Central memory CD8-positive, alpha-beta T cell (primary cell): ENCODE measurements at regions not wholly inside any gene's neighbourhood (a gene's known extent, or its start where the extent isn't known, plus 50 kb on each side); places are given as distances from the start of the nearest gene placed in this dataset.

Experiments used
- ATAC-seq: fragments of 150-1000 bp; cut with Tn5 transposase; replicated peaks from 2 replicates; pipeline ENCODE4 v1.10.0; 2022; ENCODE audit warnings: mild to moderate bottlenecking, moderate FRiP score, moderate number of reproducible peaks; ENCODE audit not compliant: poor library complexity, severe bottlenecking; ENCODE audit errors: extremely low read depth
- DNase-seq, 2 donors: peaks; one replicate each; pipeline ENCODE4 v3.0.0; 2021; ENCODE audit warnings: low spot score in 2 of 2
- H3K27ac Mint-ChIP-seq: one replicate; pipeline ENCODE4 v1.8.0; 2022; ENCODE audit warnings: low read depth, mild to moderate bottlenecking, moderate library complexity, mixed read lengths
- H3K27me3 Mint-ChIP-seq: one replicate; pipeline ENCODE4 v1.8.0; 2022; ENCODE audit warnings: mixed read lengths
- H3K36me3 Mint-ChIP-seq: one replicate; pipeline ENCODE4 v1.8.0; 2022; ENCODE audit warnings: mild to moderate bottlenecking, moderate library complexity, mixed read lengths; ENCODE audit not compliant: insufficient read depth
- H3K4me1 Mint-ChIP-seq: one replicate; pipeline ENCODE4 v1.8.0; 2022; ENCODE audit warnings: mixed read lengths
- H3K4me3 Mint-ChIP-seq: one replicate; pipeline ENCODE4 v1.8.0; 2022; ENCODE audit warnings: mild to moderate bottlenecking, moderate library complexity, mixed read lengths
- H3K9me3 Mint-ChIP-seq: one replicate; pipeline ENCODE4 v1.8.0; 2022; ENCODE audit warnings: mixed read lengths

DNA sequence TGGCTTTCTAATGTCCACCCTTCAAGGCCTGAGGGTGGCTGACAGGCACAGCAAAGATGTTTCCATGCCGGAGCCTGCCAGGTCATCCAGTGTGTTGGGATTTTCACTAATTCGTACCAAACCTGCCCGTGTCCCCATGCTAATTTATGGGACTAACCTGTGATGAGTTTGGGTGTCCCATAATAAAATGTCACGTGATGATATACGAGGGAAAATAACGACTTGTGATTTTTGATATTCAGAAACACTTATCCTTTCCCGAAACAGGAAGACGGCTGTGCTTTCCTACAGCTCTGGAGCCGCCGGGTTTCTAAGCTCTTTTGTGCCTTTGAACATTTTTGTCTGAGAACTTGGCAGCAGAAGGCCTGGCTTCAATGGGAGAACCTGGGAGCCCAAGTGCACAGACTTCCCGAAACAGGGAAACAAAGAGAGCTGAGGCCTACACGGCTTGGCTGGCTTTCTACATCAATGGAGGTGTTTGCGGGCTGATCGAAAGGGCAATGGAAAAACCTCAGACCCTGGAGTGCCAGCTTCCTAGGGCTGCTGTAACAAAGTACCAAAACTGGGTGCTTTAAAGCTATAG lies 171.9 kb upstream of the JARID2 start:
- H3K27ac Mint-ChIP-seq, result no peak overlapping the region
- ATAC-seq (no peak), DNase-seq (no peak)
- no peaks in the 10 kb centered on the region for H3K4me1 Mint-ChIP-seq
- H3K27me3 Mint-ChIP-seq, result peaks cover 17% of the 10 kb centered on the region
- H3K36me3 Mint-ChIP-seq, result no peaks in the 10 kb centered on the region
- H3K9me3 Mint-ChIP-seq, result no peaks in the 10 kb centered on the region
- H3K4me3 Mint-ChIP-seq, result no peak overlapping the region

DNA sequence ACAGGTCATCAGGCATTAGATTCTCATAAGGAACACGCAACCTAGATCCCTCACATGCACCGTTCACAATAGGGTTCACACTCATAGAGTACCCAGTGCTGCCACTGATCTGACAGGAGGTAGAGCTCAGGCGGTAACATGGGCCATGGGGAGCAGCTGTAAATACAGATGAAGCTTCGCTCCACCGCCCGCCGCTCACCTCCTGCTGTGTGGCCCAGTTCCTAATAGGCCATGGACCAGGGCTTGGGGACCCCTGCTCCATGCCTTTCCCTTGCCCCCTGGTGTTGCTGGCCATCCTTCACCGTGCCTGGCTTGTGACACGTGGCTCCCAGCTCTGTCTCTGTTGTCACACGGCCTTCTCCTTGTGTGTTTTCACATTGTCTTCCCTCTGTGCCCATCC lies 171.1 kb upstream of the JARID2 start:
- Mint-ChIP-seq H3K36me3 (no peaks in the 10 kb centered on the region), H3K4me1 (no peaks in the 10 kb centered on the region), H3K27me3 (peaks cover 17% of the 10 kb centered on the region), H3K4me3 (no peak overlapping the region), H3K27ac (no peak overlapping the region), H3K9me3 (no peaks in the 10 kb centered on the region)
- ATAC-seq (no peak), DNase-seq (no peak)

DNA sequence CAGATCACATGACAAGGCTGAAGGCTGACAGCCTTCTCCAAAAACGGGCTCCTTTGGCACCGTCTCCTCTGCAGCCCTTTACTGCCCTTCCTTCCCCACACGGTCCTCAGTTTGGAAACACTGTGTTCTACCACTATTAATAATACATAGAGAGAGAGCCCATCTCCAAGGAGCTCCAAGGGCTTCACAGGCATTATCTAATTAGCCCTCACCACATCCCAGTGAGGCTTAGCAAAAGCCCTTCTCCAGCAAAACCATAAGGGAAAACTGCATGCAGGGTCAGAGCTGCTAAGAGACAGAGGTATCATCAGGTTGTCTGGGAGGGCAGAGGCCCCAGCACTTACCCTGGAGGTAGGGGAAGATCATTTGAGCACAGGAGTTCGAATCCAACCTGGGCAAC lies 169.3 kb upstream of the JARID2 start:
- Mint-ChIP-seq H3K9me3 (no peaks in the 10 kb centered on the region), H3K27ac (no peak overlapping the region), H3K27me3 (peaks cover 17% of the 10 kb centered on the region), H3K36me3 (no peaks in the 10 kb centered on the region), H3K4me1 (no peaks in the 10 kb centered on the region), H3K4me3 (no peak overlapping the region)
- DNase-seq (no peak), ATAC-seq (no peak)

DNA sequence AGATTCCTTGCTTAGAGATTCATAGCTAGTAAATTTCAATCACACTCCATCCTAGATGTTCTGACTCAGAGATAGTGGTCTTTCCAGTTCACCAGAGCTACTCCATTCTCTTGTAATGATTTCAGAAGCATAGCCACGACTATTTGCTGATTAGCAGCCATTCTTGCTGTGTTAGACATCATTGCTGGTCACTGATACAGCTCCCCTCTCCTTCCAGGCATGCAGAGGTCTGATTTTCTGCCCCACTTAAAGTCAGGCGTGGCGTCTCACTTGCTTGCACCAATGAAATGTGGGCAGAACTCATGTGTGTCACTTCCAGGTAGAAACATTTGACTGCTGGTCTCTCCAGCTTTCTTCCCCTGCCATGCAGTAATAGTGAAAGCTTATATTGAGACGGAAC lies 168.9 kb upstream of the JARID2 start:
- Mint-ChIP-seq H3K36me3 (no peaks in the 10 kb centered on the region), H3K4me1 (no peaks in the 10 kb centered on the region), H3K27ac (no peak overlapping the region), H3K4me3 (no peak overlapping the region), H3K9me3 (no peaks in the 10 kb centered on the region), H3K27me3 (peaks cover 17% of the 10 kb centered on the region)
- no peak for ATAC-seq
- no peak for DNase-seq

DNA sequence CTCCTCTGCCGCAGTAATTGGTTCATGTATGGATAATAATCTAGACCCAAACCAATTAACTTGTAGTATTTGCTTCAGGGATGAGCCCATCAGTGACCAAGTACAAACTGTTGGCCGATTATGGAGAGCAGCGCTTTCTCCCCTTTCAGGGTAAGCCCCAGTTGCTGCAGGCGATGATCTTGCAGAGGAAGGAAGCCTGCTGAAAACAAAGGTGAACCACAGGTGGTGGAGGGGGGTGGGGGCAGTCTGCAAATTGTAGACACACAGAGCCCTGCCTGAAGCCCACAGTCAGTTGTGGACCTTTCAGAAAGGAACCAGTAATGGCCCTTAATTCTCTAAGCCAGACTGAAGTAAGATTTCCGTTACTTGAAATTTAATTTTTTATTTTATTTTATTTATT lies 167.9 kb upstream of the JARID2 start:
- no peak overlapping the region for H3K27ac Mint-ChIP-seq
- H3K9me3 Mint-ChIP-seq, result no peaks in the 10 kb centered on the region
- H3K4me1 Mint-ChIP-seq, result no peaks in the 10 kb centered on the region
- H3K4me3 Mint-ChIP-seq, result no peak overlapping the region
- H3K36me3 Mint-ChIP-seq, result no peaks in the 10 kb centered on the region
- no peak for DNase-seq
- peaks cover 17% of the 10 kb centered on the region for H3K27me3 Mint-ChIP-seq
- no peak for ATAC-seq

DNA sequence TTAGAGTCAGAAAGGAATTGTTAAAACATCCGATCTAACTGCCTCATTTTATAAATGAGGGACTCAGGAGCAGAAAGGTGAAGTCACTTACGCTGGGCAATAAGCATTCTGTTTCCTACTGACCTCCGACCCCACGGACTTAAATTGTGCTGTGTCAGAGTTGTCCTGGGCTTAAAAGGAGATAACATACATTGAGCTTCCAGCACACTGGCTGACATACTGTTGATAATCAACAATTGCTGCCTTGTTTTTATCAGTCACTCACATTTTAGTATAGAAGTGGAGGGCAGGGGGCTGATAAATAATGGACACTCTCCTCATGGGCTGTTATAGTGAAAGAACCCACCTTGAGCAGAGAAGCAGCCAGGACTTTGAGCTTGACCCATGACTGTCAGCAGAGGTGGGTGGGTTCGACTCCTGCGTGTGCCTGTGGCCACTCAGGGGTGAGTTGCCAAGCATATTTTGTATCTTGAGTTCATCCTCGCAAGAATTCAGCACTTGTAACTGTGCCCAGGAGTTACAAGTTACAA lies 166.5 kb upstream of the JARID2 start:
- DNase-seq (no peak), ATAC-seq (no peak)
- Mint-ChIP-seq H3K9me3 (no peaks in the 10 kb centered on the region), H3K27me3 (peaks cover 17% of the 10 kb centered on the region), H3K36me3 (no peaks in the 10 kb centered on the region), H3K4me3 (no peak overlapping the region), H3K4me1 (no peaks in the 10 kb centered on the region), H3K27ac (no peak overlapping the region)

DNA sequence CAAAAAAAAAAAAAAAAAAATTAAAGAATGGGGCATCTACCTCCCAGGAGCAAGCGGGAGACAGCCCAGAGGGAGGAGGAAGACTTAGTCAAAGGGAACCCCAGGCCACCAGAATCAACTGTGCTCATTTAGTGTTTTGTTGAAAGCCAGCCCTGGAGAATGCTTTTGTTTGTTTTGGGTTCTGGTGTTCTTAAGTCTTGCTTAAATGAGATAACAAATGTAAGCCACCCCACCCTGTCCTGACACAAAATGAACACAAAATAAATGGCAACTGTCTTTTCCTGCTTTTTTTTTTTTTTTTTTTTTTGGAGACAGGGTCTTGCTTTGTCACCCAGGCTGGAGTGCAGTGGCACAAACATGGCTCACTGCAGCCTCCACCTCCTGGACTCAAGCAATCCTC lies 165.0 kb upstream of the JARID2 start:
- Mint-ChIP-seq H3K27ac (no peak overlapping the region), H3K27me3 (peaks cover 17% of the 10 kb centered on the region), H3K4me3 (no peak overlapping the region), H3K4me1 (no peaks in the 10 kb centered on the region), H3K36me3 (no peaks in the 10 kb centered on the region), H3K9me3 (no peaks in the 10 kb centered on the region)
- no peak for DNase-seq
- no peak for ATAC-seq

DNA sequence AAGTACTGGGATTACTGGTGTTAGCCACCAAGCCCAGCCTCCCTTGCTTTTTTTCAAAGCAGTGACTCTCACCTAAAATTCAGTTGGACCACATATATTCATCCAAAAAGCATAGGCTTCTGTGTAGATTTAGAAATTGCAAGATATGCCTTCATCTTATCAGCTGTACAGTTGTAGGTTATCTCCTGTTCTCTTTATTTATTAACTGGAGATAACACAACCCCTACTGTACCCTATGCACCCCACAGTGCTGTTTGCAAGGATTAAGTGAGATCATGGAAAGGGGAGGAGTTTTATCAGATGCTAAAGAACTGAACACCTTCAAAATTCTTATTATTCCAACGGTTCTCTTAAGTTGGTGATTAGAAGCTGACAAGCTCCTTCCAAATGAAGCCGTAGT lies 164.4 kb upstream of the JARID2 start:
- peaks cover 11% of the 10 kb centered on the region for H3K27me3 Mint-ChIP-seq
- DNase-seq, result no peak
- no peaks in the 10 kb centered on the region for H3K9me3 Mint-ChIP-seq
- H3K36me3 Mint-ChIP-seq, result no peaks in the 10 kb centered on the region
- H3K4me1 Mint-ChIP-seq, result no peaks in the 10 kb centered on the region
- H3K4me3 Mint-ChIP-seq, result no peak overlapping the region
- H3K27ac Mint-ChIP-seq, result no peak overlapping the region
- ATAC-seq, result no peak

DNA sequence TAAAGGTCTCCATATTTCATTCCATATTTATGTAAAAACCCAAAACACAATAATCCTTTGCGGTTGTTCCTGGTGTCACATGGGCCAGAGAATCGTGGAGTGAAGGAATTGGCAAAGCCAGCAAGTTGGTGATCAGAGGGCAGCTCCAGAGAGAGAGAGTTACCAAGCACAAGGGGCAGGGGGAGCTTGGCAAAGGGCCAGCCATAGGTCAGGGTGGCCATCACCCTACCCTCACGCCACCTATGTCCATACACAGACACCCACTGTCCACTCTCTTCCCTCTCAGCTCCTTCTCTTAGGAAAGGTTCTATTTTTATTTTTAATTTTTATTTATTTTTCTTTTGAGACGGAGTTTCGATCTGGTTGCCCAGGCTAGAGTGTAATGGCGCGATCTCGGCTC lies 163.2 kb upstream of the JARID2 start:
- no peak overlapping the region for H3K4me3 Mint-ChIP-seq
- H3K27ac Mint-ChIP-seq, result no peak overlapping the region
- no peaks in the 10 kb centered on the region for H3K9me3 Mint-ChIP-seq
- no peaks in the 10 kb centered on the region for H3K36me3 Mint-ChIP-seq
- no peak for DNase-seq
- H3K4me1 Mint-ChIP-seq, result no peaks in the 10 kb centered on the region
- no peak for ATAC-seq
- H3K27me3 Mint-ChIP-seq, result no peaks in the 10 kb centered on the region

DNA sequence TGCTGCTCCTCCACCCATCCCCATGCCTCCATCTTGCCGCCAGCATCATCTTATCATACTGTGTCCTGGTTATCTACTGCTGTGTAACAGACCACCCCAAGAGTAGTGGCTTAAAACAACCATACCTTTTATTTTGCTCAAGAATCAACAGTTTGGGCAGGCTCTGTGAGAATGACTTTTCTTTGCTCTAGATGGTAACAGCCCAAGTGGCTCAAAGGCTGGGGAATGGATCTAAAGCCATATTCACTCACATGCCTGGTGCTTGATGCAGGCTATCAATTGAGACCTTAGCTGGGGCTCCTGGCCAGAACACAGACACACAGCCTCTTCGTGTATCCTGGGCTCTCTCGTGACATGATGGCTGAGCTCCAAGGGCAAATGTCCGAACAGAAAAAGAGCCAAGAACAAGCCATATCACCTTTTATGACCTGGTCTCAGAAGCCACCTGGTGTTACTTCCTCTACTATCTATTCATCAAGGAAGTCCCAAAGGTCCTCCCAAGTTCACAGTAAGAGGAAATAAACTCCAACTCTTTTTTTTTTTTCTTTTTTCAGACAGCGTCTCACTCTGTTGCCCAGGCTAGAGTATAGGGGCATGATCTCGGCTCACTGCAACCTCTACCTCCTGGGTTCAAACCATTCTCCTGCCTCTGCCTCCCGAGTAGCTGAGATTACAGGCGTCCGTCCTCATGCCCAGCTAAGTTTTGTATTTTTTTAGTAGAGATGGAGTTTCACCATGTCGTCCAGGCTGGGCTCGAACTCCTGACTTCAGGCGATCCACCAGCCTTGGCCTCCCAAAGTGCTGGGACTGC lies 159.3 kb upstream of the JARID2 start:
- Mint-ChIP-seq H3K4me3 (no peak overlapping the region), H3K27ac (no peak overlapping the region), H3K36me3 (no peaks in the 10 kb centered on the region), H3K27me3 (no peaks in the 10 kb centered on the region), H3K9me3 (no peaks in the 10 kb centered on the region), H3K4me1 (no peaks in the 10 kb centered on the region)
- ATAC-seq (no peak), DNase-seq (no peak)

DNA sequence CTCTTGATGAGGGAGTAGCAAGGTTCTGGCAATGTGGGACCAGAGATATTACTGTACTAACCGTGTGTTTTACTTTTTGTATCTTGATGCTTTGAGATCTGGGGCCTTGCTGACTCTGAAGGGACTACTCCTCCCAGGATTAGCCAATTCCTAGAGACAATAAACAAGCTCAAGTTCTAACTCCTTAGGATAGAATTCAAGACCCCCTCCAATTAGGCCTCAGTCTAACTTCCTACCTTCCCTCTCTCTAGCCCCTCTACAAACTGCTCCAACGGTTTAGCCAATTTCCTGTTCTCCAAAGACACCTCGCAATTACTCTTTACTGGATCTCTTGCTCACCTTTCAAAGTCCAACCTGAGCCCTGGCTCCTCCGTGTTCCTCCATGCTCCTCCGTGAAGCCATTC lies 158.7 kb upstream of the JARID2 start:
- Mint-ChIP-seq H3K27me3 (peaks cover 4% of the 10 kb centered on the region), H3K4me3 (no peak overlapping the region), H3K4me1 (no peaks in the 10 kb centered on the region), H3K27ac (no peak overlapping the region), H3K9me3 (no peaks in the 10 kb centered on the region), H3K36me3 (no peaks in the 10 kb centered on the region)
- ATAC-seq (no peak), DNase-seq (no peak)

DNA sequence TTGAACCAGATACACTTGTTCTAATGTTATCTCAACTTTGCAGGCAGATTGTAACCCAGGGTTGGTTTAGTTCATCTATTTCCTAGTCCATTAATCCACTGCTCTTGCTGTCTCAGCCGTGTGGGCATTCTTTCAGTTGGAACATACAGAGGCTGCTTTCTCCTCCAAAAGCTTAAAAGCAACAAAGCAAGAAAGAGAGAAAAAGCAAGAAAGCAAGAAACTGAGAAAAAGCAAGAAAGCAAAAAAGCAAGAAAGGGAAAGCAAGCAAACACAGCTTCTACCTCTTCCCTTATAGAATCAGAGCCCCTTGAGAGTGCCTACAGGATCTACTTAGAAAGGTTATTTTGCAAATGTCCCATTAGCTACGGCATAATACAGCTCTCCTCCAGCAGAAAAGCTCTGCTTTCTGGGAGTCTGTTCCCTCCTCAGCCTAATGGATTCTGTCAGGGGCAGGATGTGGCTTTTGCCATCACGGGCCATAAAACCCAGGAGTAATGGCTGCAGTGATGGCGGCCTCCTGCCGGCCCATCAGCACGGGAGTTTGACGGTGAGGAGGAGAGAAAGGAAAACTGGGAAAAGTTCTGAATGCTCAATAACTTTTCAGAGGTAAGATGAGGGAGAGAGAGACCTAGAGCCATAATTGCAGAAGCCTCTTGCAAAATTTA lies 156.8 kb upstream of the JARID2 start:
- H3K27me3 Mint-ChIP-seq, result peaks cover 10% of the 10 kb centered on the region
- H3K27ac Mint-ChIP-seq, result no peak overlapping the region
- no peak overlapping the region for H3K4me3 Mint-ChIP-seq
- no peaks in the 10 kb centered on the region for H3K9me3 Mint-ChIP-seq
- no peaks in the 10 kb centered on the region for H3K36me3 Mint-ChIP-seq
- ATAC-seq (no peak), DNase-seq (no peak)
- no peaks in the 10 kb centered on the region for H3K4me1 Mint-ChIP-seq
